COLO668 (cell line): ENCODE measurements at regions not wholly inside any gene's neighbourhood (a gene's known extent, or its start where the extent isn't known, plus 50 kb on each side); places are given as distances from the start of the nearest gene placed in this dataset.
"Not testable (repeated sequence)": the region's sequence is repeated elsewhere in the genome, so short reads cannot be mapped to it uniquely, and the experiment has no call there.

Experiments
- DNase-seq: peaks from one replicate; lab custom pipeline; 2025; ENCODE audit not compliant: unreplicated experiment; lab: John Stamatoyannopoulos, UW

DNA sequence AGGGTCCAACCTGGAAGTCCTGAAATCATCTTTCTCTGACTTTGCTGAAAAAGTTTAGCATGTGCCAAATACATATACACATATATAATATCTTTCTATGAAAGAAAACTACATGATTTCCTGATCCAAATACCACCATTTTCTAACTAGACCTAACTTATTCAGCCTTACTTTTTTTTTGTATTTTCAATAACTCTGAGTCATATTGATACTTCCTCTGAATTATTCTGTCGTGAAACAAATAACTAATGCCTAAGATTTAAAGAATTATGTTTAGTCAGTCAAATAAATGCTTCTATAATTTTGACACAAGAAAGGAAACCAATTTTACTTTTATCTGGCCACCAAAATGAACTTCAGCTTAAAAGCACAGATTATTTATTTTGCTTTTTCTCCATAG lies 760.2 kb upstream of the GBE1 start:
- no peak for DNase-seq

- no peak for DNase-seq
These were observed 759.4 kb upstream of the GBE1 start for GRCh38 chr3:82520846-82521245.

DNA sequence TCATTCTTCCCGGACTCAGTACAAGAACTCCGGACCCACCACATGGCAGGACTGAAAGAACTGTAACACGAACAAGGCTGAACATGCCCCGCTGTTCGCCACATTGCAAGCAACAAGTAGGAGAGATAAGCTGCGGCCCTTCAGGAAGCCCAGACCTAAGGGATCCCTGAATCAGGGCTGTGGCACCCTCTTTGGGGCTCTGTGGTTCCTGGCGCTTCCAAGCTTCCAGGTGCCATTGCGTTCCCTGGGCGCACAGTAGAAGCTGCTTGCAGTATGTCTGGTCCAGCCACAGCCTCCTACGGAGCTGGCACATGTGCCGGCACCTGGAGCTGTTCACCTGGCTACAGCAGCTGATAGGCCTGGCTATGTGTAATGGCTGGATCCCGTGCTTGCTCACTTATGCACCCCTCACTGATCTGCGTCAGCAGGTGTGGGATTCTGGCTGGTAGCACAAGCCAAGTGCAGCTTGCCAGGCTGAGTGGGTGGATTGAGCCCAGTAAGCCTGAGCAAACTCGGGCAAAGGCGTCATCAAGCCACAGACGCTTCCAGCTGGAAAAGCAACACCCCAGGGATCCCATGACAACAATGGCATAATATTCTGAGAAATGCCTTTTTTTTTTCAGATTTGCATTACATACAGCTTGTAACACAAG lies 748.6 kb upstream of the GBE1 start:
- DNase-seq = no peak

GRCh38 chr3:82509106-82509842 lies 747.8 kb upstream of the GBE1 start:
- DNase-seq = no peak

DNA sequence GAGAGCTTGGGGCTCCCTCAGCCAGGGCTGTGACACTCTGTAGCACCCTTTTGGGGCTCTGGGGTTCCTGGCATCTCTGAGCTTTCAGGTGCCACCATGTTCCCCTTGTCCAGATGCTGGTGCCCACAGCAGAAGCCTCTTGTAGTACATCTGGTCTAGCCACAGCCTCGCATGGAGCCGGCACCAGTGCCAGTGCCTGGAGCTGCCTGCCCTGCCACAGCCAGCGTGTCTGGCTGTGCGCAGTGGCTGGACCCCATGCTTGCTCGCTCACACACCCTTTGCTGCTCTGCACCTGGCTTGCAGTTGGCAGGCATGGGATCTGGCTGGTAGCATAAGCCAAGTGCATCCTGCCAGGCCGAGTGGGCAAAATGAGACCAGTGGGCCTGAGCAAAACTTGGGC lies 744.8 kb upstream of the GBE1 start:
- DNase-seq = no peak

GRCh38 chr3:82505079-82505756 lies 743.8 kb upstream of the GBE1 start:
- no peak for DNase-seq

- no peak for DNase-seq
These were observed 736.7 kb upstream of the GBE1 start for GRCh38 chr3:82498186-82498585.

- DNase-seq = no peak
These were observed 735.6 kb upstream of the GBE1 start for GRCh38 chr3:82496890-82497560.

- no peak for DNase-seq
These were observed 734.2 kb upstream of the GBE1 start for GRCh38 chr3:82495655-82496054.

DNA sequence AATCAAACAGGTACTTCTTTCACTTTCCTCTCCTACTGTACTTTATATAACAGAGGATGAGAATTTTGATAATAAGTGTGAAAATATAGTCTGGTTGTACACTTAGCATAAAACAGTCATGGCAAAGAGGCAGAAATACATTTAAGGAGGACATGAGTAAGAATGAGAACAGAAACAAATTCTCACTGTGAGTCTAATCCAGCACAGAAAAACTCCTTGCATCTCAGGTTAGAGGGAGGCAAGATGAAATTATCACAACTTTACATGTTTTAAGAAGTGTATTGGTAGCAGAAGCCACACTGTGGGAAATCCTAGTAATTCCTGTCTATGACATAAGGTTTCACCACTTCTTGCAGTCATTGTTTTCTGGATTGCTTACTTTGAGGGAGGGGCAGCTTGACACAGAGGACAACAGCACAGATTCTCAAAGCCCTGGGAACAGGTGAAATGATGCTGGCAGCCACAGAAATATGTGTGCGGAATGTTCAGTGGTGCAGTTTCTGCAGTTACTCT lies 733.6 kb upstream of the GBE1 start:
- no peak for DNase-seq

GRCh38 chr3:82493858-82494257 lies 732.4 kb upstream of the GBE1 start:
- no peak for DNase-seq

DNA sequence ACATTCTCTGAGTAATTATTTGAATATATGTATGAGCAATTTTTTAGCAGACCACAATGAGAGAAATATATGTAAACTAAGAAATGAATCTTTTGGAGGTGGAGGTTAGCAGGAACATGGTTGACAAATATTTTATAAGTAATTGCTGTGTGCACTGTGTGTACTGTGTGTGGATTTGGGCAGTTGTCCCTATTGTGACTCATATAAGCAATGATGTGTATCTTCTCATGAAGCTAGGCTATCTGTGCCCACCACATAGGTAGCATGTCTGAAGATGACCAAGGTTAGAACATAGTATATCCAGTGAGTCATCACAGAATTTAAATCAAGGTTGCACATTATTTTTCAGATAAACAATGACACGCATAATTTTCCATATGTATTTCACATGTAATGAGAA lies 713.9 kb upstream of the GBE1 start:
- DNase-seq = no peak

GRCh38 chr3:82474711-82475110 lies 713.3 kb upstream of the GBE1 start:
- DNase-seq = no peak

DNA sequence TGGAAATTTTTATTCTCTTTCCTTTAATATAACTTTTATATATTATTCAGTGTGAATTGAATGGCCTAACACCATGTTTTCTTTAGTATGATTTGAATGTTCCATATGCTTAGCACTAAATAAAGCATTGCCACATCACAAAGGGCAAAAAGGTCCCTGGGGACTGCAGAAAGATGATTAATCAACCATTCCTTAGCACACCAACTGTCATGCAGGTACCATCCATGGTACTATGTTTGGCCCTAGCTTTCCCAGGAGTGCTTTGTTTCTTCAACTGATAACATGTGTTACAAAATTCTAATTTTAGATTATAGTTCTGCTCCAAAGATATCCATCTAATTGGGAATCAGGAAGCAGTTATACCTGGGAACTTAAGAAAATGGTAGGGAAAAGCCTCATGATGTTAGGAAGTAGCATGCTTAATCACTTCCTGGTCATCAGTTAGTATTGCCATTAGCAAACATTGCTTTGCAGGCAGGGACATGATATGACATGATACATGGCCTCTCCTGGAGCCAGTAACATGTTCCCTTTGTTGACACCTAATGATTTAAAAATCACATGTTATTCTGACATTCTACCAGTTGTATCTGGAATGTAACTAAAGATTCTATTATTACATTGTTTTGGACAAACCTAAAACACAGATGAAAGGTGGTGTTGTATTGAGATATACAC lies 712.6 kb upstream of the GBE1 start:
- no peak for DNase-seq

- no peak for DNase-seq
These were observed 705.6 kb upstream of the GBE1 start for GRCh38 chr3:82467051-82467450.

- no peak for DNase-seq
These were observed 701.5 kb upstream of the GBE1 start for GRCh38 chr3:82462977-82463376.

DNA sequence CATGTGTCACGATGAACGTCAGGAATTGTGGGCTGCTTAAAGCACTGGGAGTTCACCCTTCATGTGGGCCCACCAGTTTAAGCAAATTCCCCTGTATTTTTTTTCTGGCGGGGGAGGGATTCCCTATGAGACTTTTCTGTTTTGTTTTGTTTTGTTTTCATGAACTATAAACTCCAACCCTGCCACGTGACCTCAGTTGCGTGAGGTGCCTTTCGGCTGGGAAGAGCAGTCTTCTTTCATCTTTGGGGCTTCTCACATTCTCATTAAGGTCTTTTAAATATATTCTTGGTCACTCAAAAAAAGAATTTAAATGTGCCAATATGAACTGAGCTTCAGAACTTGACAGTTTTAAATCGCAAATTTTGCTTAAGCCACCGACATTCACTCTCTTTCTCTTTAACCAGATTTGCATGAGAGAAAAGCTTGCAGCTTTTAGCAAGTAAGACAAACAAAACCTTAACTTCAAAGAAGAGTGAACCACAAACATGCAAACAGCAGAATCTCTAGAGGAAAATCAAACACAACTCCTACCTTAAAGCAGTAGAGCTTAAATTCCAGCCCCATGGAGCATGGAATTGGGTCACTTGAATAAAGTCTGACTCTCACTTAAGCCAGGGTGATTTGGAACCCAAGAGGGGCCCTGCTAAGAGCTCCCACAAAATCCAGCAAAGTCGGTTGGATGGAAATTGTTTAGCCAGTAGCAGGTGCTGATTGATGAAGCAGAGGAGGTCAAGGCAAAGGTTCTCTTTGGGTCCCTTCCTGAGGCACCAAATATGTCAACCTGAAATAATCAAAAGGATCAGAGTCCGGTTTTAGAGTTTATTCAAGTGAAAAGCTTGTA lies 699.8 kb upstream of the GBE1 start:
- DNase-seq = no peak

GRCh38 chr3:82448320-82448719 lies 686.9 kb upstream of the GBE1 start:
- DNase-seq = no peak

- not testable (repeated sequence) for DNase-seq
These were observed 667.4 kb upstream of the GBE1 start for GRCh38 chr3:82428821-82429220.

DNA sequence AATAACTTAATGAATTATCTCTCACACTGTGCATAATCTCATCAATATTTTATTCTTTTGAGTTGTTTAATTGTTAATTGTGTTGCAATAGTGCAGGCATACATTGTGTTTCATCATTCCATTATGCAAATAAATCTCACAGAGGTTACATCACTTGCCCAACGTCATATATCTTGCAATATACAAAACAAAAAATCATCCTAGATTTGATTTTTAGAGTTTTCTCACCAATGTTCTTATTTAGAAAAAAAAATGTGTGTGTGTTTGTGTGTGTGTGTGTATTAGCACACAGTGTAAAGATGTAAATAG lies 662.5 kb upstream of the GBE1 start:
- no peak for DNase-seq
